ENCODE measurements at regions not wholly inside any gene's neighbourhood (a gene's known extent, or its start where the extent isn't known, plus 50 kb on each side); places are given as distances from the start of the nearest gene placed in this dataset.
"Not testable (repeated sequence)": the region's sequence is repeated elsewhere in the genome, so short reads cannot be mapped to it uniquely, and the experiment has no call there.

- 61% methylated on average over 2 of the region's 2 CpGs for WGBS
- no peak for DNase-seq (ENCODE audit: extremely low spot score)
- no peaks in the 10 kb centered on the region for H3K36me3 ChIP-seq (ENCODE audit: insufficient read depth)
- H3K27ac ChIP-seq (ENCODE audit: low read depth): no peak overlapping the region
- no peak overlapping the region for H3K4me3 ChIP-seq (ENCODE audit: low read depth, low read length)
- no peaks in the 10 kb centered on the region for H3K4me1 ChIP-seq (ENCODE audit: insufficient read depth)
Measured at GRCh38 chr5:98320343-98320742, 453.1 kb upstream of the RGMB start.

- WGBS: 87% methylated on average over 3 of the region's 3 CpGs
- Histone ChIP-seq H3K36me3 (ENCODE audit: insufficient read depth) (no peaks in the 10 kb centered on the region), H3K27ac (ENCODE audit: low read depth) (no peak overlapping the region), H3K4me3 (ENCODE audit: low read depth, low read length) (no peak overlapping the region), H3K4me1 (ENCODE audit: insufficient read depth) (no peaks in the 10 kb centered on the region)
- DNase-seq (ENCODE audit: extremely low spot score): no peak
Measured at GRCh38 chr5:98321361-98321760, 452.1 kb upstream of the RGMB start.

DNA sequence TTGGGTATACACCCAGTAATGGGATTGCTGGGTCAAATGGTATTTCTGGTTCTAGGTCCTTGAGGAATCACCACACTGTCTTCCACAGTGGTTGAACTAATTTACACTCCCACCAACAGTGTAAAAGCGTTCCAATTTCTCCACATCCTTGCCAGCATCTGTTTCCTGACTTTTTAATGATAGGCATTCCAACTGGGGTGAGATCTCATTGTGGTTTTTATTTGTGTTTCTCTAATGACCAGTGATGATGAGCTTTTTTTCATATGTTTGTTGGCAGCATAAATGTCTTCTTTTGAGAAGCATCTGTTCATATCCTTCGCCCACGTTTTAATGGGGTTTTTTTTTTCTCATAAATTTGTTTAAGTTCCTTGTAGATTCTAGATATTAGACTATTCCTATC lies 448.3 kb upstream of the RGMB start:
- H3K4me1 ChIP-seq (ENCODE audit: insufficient read depth); DNase-seq (ENCODE audit: extremely low spot score); H3K36me3 ChIP-seq (ENCODE audit: insufficient read depth); H3K27ac ChIP-seq (ENCODE audit: low read depth); H3K4me3 ChIP-seq (ENCODE audit: low read depth, low read length): not testable (repeated sequence)
- WGBS: 80% methylated on average over 3 of the region's 3 CpGs

- Histone ChIP-seq H3K27ac (ENCODE audit: low read depth) (no peak overlapping the region), H3K36me3 (ENCODE audit: insufficient read depth) (no peaks in the 10 kb centered on the region), H3K4me1 (ENCODE audit: insufficient read depth) (no peaks in the 10 kb centered on the region), H3K4me3 (ENCODE audit: low read depth, low read length) (no peak overlapping the region)
- DNase-seq (ENCODE audit: extremely low spot score): no peak
Measured at GRCh38 chr5:98328015-98328414, 445.4 kb upstream of the RGMB start.

- WGBS: 89% methylated on average over 1 of the region's 1 CpG
- Histone ChIP-seq H3K36me3 (ENCODE audit: insufficient read depth) (no peaks in the 10 kb centered on the region), H3K27ac (ENCODE audit: low read depth) (no peak overlapping the region), H3K4me3 (ENCODE audit: low read depth, low read length) (no peak overlapping the region), H3K4me1 (ENCODE audit: insufficient read depth) (no peaks in the 10 kb centered on the region)
- no peak for DNase-seq (ENCODE audit: extremely low spot score)
Measured at GRCh38 chr5:98330871-98331270, 442.6 kb upstream of the RGMB start.

- Histone ChIP-seq H3K36me3 (ENCODE audit: insufficient read depth) (no peaks in the 10 kb centered on the region), H3K4me3 (ENCODE audit: low read depth, low read length) (no peak overlapping the region), H3K27ac (ENCODE audit: low read depth) (no peak overlapping the region), H3K4me1 (ENCODE audit: insufficient read depth) (no peaks in the 10 kb centered on the region)
- DNase-seq (ENCODE audit: extremely low spot score): no peak
Measured at GRCh38 chr5:98333921-98334320, 439.5 kb upstream of the RGMB start.

- Histone ChIP-seq H3K4me3 (ENCODE audit: low read depth, low read length) (no peak overlapping the region), H3K4me1 (ENCODE audit: insufficient read depth) (no peaks in the 10 kb centered on the region), H3K27ac (ENCODE audit: low read depth) (no peak overlapping the region), H3K36me3 (ENCODE audit: insufficient read depth) (no peaks in the 10 kb centered on the region)
- no peak for DNase-seq (ENCODE audit: extremely low spot score)
- 83% methylated on average over 6 of the region's 6 CpGs for WGBS
Measured at GRCh38 chr5:98334946-98335345, 438.5 kb upstream of the RGMB start.

DNA sequence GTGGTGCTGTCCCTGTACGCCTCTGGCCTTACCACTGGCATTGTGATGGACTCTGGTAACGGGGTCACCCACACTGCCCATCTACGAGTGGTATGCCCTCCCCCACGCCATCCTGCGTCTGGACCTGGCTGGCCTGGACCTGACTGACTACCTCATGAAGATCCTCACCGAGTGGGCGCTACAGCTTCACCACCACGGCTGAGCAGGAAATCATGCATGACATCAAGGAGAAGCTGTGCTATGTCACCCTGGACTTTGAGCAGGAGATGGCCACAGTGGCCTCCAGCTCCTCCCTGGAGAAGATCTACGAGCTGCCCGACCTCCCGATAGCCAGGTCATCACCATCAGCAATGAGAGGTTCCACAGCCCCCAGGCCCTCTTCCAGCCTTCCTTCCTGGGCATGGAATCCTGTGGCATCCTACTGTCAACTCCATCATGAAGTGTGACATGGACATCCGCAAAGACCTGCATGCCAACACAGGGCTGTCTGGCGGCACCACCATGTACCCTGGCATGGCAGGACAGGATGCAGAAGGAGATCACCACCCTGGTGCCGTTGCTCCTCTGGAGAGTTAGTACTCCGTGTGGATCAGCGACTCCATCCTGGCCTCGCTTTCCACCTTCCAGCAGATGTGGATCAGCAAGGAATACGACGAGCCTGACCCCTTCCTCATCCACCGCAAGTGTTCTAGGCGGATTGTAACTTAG lies 434.2 kb upstream of the RGMB start:
- Histone ChIP-seq H3K4me1 (ENCODE audit: insufficient read depth) (no peaks in the 10 kb centered on the region), H3K36me3 (ENCODE audit: insufficient read depth) (no peaks in the 10 kb centered on the region), H3K4me3 (ENCODE audit: low read depth, low read length) (no peak overlapping the region), H3K27ac (ENCODE audit: low read depth) (no peak overlapping the region)
- DNase-seq (ENCODE audit: extremely low spot score): no peak
- 94% methylated on average over 21 of the region's 21 CpGs for WGBS

DNA sequence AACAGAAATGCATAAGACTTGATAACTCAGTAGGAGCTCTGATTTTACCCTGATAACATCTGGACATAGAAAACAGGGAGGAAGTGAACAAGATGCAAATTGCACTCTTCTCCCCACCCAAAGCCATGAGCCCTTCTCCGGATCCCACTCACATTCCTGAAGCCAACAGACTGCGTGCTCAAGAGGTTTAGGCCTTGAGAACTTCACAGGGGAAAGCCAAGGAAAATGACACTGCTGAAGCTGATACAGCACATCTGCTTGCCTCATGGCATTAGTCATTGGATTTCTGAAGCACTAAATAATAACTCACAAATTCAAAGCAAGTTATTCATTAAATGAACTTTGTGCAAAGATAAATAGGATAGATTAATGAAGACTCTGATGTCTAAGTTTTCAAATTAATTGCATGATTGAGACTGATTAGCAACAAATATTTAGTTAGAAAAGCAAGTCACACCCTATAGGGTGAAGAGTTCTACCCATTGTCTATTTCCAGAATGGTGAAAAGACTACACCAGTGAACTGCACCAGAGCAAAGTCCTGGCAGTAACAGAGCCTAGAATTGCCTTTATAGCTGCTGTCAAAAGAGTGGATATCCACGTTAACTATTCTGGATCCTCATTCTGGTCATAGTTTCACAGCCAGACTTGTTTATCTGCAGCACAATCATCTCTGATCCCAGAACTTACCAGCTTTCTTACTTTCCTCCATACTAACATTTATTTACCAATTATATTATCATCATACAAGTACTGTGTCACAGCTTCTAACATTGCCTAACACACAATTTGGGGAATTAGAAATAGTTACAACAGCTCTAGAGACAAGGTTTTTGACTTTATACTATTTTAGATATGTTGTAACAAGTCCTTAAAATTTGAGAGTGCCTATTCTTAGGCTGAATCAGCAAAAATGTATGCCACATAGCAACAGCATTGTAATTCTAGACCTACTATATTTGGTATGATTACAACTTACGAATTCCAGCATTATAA lies 432.1 kb upstream of the RGMB start:
- DNase-seq (ENCODE audit: extremely low spot score): no peak
- Histone ChIP-seq H3K4me1 (ENCODE audit: insufficient read depth) (no peaks in the 10 kb centered on the region), H3K36me3 (ENCODE audit: insufficient read depth) (no peaks in the 10 kb centered on the region), H3K27ac (ENCODE audit: low read depth) (no peak overlapping the region), H3K4me3 (ENCODE audit: low read depth, low read length) (no peak overlapping the region)
- 38% methylated on average over 4 of the region's 4 CpGs for WGBS

GRCh38 chr5:98342958-98343660 lies 430.4 kb upstream of the RGMB start:
- WGBS: 95% methylated on average over 22 of the region's 22 CpGs
- DNase-seq (ENCODE audit: extremely low spot score); H3K4me1 ChIP-seq (ENCODE audit: insufficient read depth); H3K36me3 ChIP-seq (ENCODE audit: insufficient read depth); H3K4me3 ChIP-seq (ENCODE audit: low read depth, low read length); H3K27ac ChIP-seq (ENCODE audit: low read depth): not testable (repeated sequence)

GRCh38 chr5:98349251-98349989 lies 424.0 kb upstream of the RGMB start:
- no peaks in the 10 kb centered on the region for H3K36me3 ChIP-seq (ENCODE audit: insufficient read depth)
- no peak for DNase-seq (ENCODE audit: extremely low spot score)
- no peak overlapping the region for H3K27ac ChIP-seq (ENCODE audit: low read depth)
- 76% methylated on average over 6 of the region's 6 CpGs for WGBS
- no peaks in the 10 kb centered on the region for H3K4me1 ChIP-seq (ENCODE audit: insufficient read depth)
- H3K4me3 ChIP-seq (ENCODE audit: low read depth, low read length): no peak overlapping the region

DNA sequence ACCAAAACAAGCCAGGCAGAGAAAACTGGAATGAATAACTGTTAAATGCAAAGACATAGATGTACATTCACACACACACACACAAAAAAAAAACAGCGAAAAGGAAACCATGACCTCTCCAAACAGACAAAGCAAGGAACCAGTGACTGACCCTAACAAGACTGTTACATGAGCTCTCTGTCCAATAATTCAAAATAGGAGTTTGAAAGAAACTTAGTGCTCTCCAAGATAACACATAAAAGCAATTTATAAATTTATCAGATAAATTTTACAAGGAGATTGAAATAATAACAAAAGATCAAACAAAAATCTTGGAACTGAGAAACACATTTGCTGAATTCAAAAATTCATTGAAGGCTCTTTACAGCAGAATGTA lies 423.5 kb upstream of the RGMB start:
- Histone ChIP-seq H3K4me3 (ENCODE audit: low read depth, low read length) (no peak overlapping the region), H3K36me3 (ENCODE audit: insufficient read depth) (no peaks in the 10 kb centered on the region), H3K27ac (ENCODE audit: low read depth) (no peak overlapping the region), H3K4me1 (ENCODE audit: insufficient read depth) (no peaks in the 10 kb centered on the region)
- DNase-seq (ENCODE audit: extremely low spot score): no peak
- 96% methylated on average over 1 of the region's 1 CpG for WGBS

GRCh38 chr5:98354922-98355321 lies 418.5 kb upstream of the RGMB start:
- H3K4me3 ChIP-seq (ENCODE audit: low read depth, low read length): no peak overlapping the region
- H3K36me3 ChIP-seq (ENCODE audit: insufficient read depth): no peaks in the 10 kb centered on the region
- 63% methylated on average over 2 of the region's 2 CpGs for WGBS
- no peak for DNase-seq (ENCODE audit: extremely low spot score)
- no peak overlapping the region for H3K27ac ChIP-seq (ENCODE audit: low read depth)
- no peaks in the 10 kb centered on the region for H3K4me1 ChIP-seq (ENCODE audit: insufficient read depth)
